B cell (primary cell): ENCODE measurements at regions not wholly inside any gene's neighbourhood (a gene's known extent, or its start where the extent isn't known, plus 50 kb on each side); places are given as distances from the start of the nearest gene placed in this dataset.

ENCODE experiments used
- ATAC-seq: fragments of 200-7000 bp; cut with Tn5 transposase; one replicate; pipeline ENCODE4 v1.10.0; 2021; ENCODE audit warnings: low read depth, mild to moderate bottlenecking, moderate number of reproducible peaks, moderate library complexity
- CTCF ChIA-PET: fragments of 350-600 bp; sonication (Branson Sonifier 250); formaldehyde crosslinking; loops from one replicate; lab custom pipeline; 2021; ENCODE audit warnings: antibody characterized with exemption, inconsistent platforms; lab: Charles Lee
- POLR2A ChIA-PET: fragments of 350-600 bp; sonication (Branson Sonifier 250); formaldehyde crosslinking; loops from one replicate; lab custom pipeline; 2021; ENCODE audit warnings: antibody characterized with exemption; lab: Charles Lee
- DNase-seq: peaks from one replicate; pipeline ENCODE4 v3.0.0; 2013
- H2AFZ ChIP-seq: 2 replicates; pipeline ENCODE4 v1.6.1; 2012; ENCODE audit warnings: mild to moderate bottlenecking, low read depth, low read length; ENCODE audit not compliant: insufficient read depth, poor library complexity, severe bottlenecking
- H3K27ac ChIP-seq, 2 donors: 1 replicate in 1 of 2; 2 replicates in 1 of 2; pipeline ENCODE4 v1.5.1; 2012 to 2013; ENCODE audit warnings: low read length in 2 of 2, mild to moderate bottlenecking in 2 of 2, moderate library complexity in 1 of 2
- H3K27me3 ChIP-seq, 4 experiments: fragments of 200-600 bp in 1 of 4; sonication (generic) in 1 of 4; replicated peaks in 1 of 4; 1 replicate in 2 of 4; 2 replicates in 2 of 4; pipeline versions ENCODE4 v1.6.1 to v1.7.0; 2013 to 2016; ENCODE audit warnings: low read length in 3 of 4, mild to moderate bottlenecking in 2 of 4, mixed read lengths in 1 of 4, moderate library complexity in 1 of 4; ENCODE audit not compliant: insufficient read depth in 4 of 4, control insufficient read depth in 3 of 4; ENCODE audit errors: control extremely low read depth in 1 of 4
- H3K36me3 ChIP-seq, 2 experiments: replicated peaks in 1 of 2; 1 replicate in 1 of 2; 2 replicates in 1 of 2; pipeline versions ENCODE4 v1.6.1 to v1.7.1; 2013; ENCODE audit warnings: low read length in 1 of 2; ENCODE audit not compliant: insufficient read depth in 2 of 2, control insufficient read depth in 1 of 2; ENCODE audit errors: control extremely low read depth in 1 of 2, extremely low read depth in 1 of 2
- H3K4me1 ChIP-seq, 2 donors: fragments of 200-600 bp in 1 of 2; sonication (generic) in 1 of 2; 1 replicate in 1 of 2; 2 replicates in 1 of 2; pipeline versions ENCODE4 v1.5.1 to v1.6.1; 2013 to 2017; ENCODE audit warnings: low read length in 2 of 2; ENCODE audit not compliant: control insufficient read depth in 2 of 2, insufficient read depth in 2 of 2
- H3K4me2 ChIP-seq: replicated peaks from 2 replicates; pipeline ENCODE3; 2012; ENCODE audit warnings: mild to moderate bottlenecking, low read depth, low read length; ENCODE audit not compliant: poor library complexity, severe bottlenecking
- H3K4me3 ChIP-seq, 5 experiments: fragments of 200-600 bp in 1 of 5; sonication (generic) in 1 of 5; 1 replicate in 3 of 5; 2 replicates in 2 of 5; pipeline versions ENCODE4 v1.5.1 to v1.7.0; 2011 to 2016; ENCODE audit warnings: low read length in 4 of 5, mild to moderate bottlenecking in 4 of 5, low read depth in 2 of 5, control low read depth in 1 of 5, moderate library complexity in 1 of 5; ENCODE audit not compliant: insufficient read depth in 1 of 5; ENCODE audit errors: control extremely low read depth in 1 of 5, extremely low read depth in 1 of 5
- H3K79me2 ChIP-seq: fragments of 200-600 bp; sonication (generic); one replicate; pipeline ENCODE4 v1.6.0; 2016; ENCODE audit warnings: low read length; ENCODE audit not compliant: control insufficient read depth, insufficient read depth
- H3K9ac ChIP-seq: fragments of 200-600 bp; sonication (generic); 2 replicates; pipeline ENCODE4 v1.6.1; 2017; ENCODE audit warnings: mild to moderate bottlenecking, low read length, moderate library complexity
- H3K9me3 ChIP-seq, 3 donors: one replicate each; pipeline versions ENCODE4 v1.6.1 to v1.7.1; 2013; ENCODE audit warnings: low read length in 2 of 3; ENCODE audit not compliant: control insufficient read depth in 2 of 3, insufficient read depth in 1 of 3; ENCODE audit errors: control extremely low read depth in 1 of 3
- H4K20me1 ChIP-seq: 2 replicates; pipeline ENCODE4 v1.6.0; 2012; ENCODE audit warnings: mild to moderate bottlenecking, low read length; ENCODE audit not compliant: insufficient read depth, control insufficient read depth, poor library complexity, severe bottlenecking
- H3K27ac Mint-ChIP-seq: one replicate; pipeline ENCODE4 v1.8.0; 2021; ENCODE audit warnings: mixed read lengths
- H3K27me3 Mint-ChIP-seq: one replicate; pipeline ENCODE4 v1.8.0; 2021; ENCODE audit warnings: mixed read lengths
- H3K4me1 Mint-ChIP-seq: one replicate; pipeline ENCODE4 v1.8.0; 2021; ENCODE audit warnings: mixed read lengths
- H3K4me3 Mint-ChIP-seq: one replicate; pipeline ENCODE4 v1.8.0; 2021; ENCODE audit warnings: mixed read lengths
- H3K9me3 Mint-ChIP-seq: one replicate; pipeline ENCODE4 v1.8.0; 2022; ENCODE audit warnings: mixed read lengths; ENCODE audit not compliant: insufficient read depth
- EZH2 ChIP-seq: IDR thresholded peaks from 2 replicates; pipeline ENCODE4 v1.6.1; 2012; ENCODE audit warnings: borderline replicate concordance, low read depth, mild to moderate bottlenecking, moderate library complexity, low read length; ENCODE audit not compliant: insufficient read depth, poor library complexity, severe bottlenecking
- WGBS: methylation state at CpG from one replicate; pipeline ENCODE4 v1.1.5; 2013; ENCODE audit warnings: missing lambda C conversion rate; ENCODE audit not compliant: insufficient coverage; 5-methylcytosine and 5-hydroxymethylcytosine counted together
- intact Hi-C: fragments of 100-400 bp; cut with micrococcal nuclease; formaldehyde crosslinking; loops from one replicate; pipeline ENCODE4 v1.10.0; 2022
- TF ChIP-seq, protein P1 (sequence below): fragments of 200-600 bp; IDR thresholded peaks from one replicate; pipeline ENCODE4 v1.8.0; 2022; ENCODE audit warnings: antibody characterized with exemption, mild to moderate bottlenecking

- TF ChIP-seq, protein P1, sequence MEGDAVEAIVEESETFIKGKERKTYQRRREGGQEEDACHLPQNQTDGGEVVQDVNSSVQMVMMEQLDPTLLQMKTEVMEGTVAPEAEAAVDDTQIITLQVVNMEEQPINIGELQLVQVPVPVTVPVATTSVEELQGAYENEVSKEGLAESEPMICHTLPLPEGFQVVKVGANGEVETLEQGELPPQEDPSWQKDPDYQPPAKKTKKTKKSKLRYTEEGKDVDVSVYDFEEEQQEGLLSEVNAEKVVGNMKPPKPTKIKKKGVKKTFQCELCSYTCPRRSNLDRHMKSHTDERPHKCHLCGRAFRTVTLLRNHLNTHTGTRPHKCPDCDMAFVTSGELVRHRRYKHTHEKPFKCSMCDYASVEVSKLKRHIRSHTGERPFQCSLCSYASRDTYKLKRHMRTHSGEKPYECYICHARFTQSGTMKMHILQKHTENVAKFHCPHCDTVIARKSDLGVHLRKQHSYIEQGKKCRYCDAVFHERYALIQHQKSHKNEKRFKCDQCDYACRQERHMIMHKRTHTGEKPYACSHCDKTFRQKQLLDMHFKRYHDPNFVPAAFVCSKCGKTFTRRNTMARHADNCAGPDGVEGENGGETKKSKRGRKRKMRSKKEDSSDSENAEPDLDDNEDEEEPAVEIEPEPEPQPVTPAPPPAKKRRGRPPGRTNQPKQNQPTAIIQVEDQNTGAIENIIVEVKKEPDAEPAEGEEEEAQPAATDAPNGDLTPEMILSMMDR: no peak
- TF ChIP-seq EZH2: no peak
- Mint-ChIP-seq H3K9me3 (no peaks in the 10 kb centered on the region), H3K27me3 (no peaks in the 10 kb centered on the region), H3K4me3 (no peak overlapping the region), H3K4me1 (no peaks in the 10 kb centered on the region), H3K27ac (no peak overlapping the region)
- H2AFZ ChIP-seq: no peak overlapping the region
- no peaks in the 10 kb centered on the region for H3K36me3 ChIP-seq
- H3K4me2 ChIP-seq: no peak overlapping the region
- H3K4me3 ChIP-seq: no peak overlapping the region
- no peaks in the 10 kb centered on the region for H3K4me1 ChIP-seq
- peaks cover 0 to 5% (median 0%) of the 10 kb centered on the region in 3 donors for H3K9me3 ChIP-seq
- no peak for ATAC-seq
- H3K79me2 ChIP-seq: no peaks in the 10 kb centered on the region
- ChIA-PET POLR2A (no interaction called here), CTCF (no interaction called here)
- H4K20me1 ChIP-seq: no peaks in the 10 kb centered on the region
- H3K9ac ChIP-seq: no peak overlapping the region
- WGBS: 45% methylated on average over 4 of the region's 7 CpGs
- H3K27me3 ChIP-seq: no peaks in the 10 kb centered on the region
- intact Hi-C loops: no loop called here
- no peak overlapping the region for H3K27ac ChIP-seq
- no peak for DNase-seq
These were observed 399.1 kb downstream of the GATA3 start for GRCh38 chr10:8453587-8453986.

DNA sequence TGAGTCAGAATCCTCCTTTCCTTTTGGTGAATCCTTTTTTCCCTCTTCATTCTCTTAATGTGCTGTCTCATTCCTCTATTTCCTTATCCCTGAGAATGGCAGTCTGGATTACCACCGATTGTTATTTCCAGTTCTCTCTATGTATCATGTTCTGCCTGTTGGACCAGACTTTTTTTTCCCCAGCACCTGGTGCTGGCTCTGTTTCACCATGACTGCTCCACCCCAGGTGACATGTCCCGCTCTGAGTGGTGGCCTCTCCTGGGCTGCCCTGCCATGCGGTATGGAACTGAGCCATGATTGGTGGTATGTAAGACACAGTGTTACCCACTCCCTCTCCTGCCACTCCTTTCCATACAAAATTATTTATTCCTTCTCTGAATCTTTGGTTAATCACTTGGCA, 399.9 kb downstream of the GATA3 start:
- Histone ChIP-seq H3K9ac (no peak overlapping the region), H3K27me3 (no peaks in the 10 kb centered on the region), H3K79me2 (no peaks in the 10 kb centered on the region), H4K20me1 (no peaks in the 10 kb centered on the region), H3K27ac (no peak overlapping the region), H3K4me1 (no peaks in the 10 kb centered on the region), H3K4me2 (no peak overlapping the region), H2AFZ (no peak overlapping the region), H3K4me3 (no peak overlapping the region), H3K36me3 (no peaks in the 10 kb centered on the region), H3K9me3 (peaks cover 0 to 5% (median 0%) of the 10 kb centered on the region in 3 donors)
- H3K9me3 Mint-ChIP-seq: no peaks in the 10 kb centered on the region
- no peaks in the 10 kb centered on the region for H3K4me1 Mint-ChIP-seq
- intact Hi-C loops: no loop called here
- ChIA-PET CTCF (no interaction called here), POLR2A (no interaction called here)
- DNase-seq (no peak), ATAC-seq (no peak)
- TF ChIP-seq EZH2: no peak
- TF ChIP-seq, protein P1: no peak
- no peak overlapping the region for H3K4me3 Mint-ChIP-seq
- no peak overlapping the region for H3K27ac Mint-ChIP-seq
- WGBS: 100% methylated on average over 1 of the region's 3 CpGs
- H3K27me3 Mint-ChIP-seq: no peaks in the 10 kb centered on the region
